GM19467 (cell line): ENCODE measurements at regions not wholly inside any gene's neighbourhood (a gene's known extent, or its start where the extent isn't known, plus 50 kb on each side); places are given as distances from the start of the nearest gene placed in this dataset.
"Not testable (repeated sequence)": the region's sequence is repeated elsewhere in the genome, so short reads cannot be mapped to it uniquely, and the experiment has no call there.

Source experiments
- ATAC-seq: cut with Tn5 transposase; IDR thresholded peaks from one replicate; pipeline ENCODE4 v1.9.1; 2021; ENCODE audit warnings: mild to moderate bottlenecking, moderate library complexity; ENCODE audit not compliant: unreplicated experiment

- no peak for ATAC-seq
These were observed 444.0 kb upstream of the SLC35B3 start for GRCh38 chr6:8879334-8879733.

- no peak for ATAC-seq
These were observed 440.6 kb upstream of the SLC35B3 start for GRCh38 chr6:8875986-8876385.

DNA sequence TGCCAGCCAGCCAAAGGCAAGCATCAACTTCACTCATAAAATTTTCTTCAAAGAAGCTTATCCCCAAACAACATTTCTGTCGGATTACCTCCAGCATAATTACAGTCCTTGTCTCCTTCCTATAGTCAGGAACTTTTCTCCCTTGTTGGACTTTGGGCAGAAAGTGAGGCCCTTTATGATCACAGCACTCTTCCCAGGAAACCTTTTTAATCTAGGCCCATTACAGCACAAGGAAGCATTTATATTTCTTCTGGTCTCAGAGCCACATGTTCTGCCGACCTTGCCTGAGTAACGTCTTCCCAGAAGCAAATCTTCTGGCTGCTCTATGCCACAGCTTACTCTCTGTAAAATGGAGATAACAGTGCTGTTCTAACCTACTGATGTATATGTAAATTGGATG is 437.2 kb upstream of the SLC35B3 start:
- ATAC-seq: no peak

DNA sequence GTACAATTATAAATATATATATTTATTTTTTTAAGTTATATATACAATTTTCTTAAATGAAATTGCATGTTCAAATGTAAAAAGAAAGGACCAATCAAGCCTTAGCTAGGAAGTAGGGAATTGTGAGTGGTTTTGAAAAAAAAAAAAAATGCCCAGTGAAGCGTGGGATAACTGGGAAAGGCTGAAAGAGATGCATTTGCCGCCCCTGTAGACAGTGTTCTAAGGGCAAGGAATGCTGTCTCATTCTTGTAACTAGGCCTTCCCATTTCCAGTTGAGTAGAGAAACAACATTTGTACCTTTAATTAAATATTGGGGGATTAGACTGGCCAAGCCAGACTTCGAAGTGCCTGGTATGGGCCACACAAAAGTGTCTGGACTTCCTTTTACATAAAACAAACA is 430.1 kb upstream of the SLC35B3 start:
- no peak for ATAC-seq

- no peak for ATAC-seq
These were observed 425.3 kb upstream of the SLC35B3 start for GRCh38 chr6:8860671-8861070.

GRCh38 chr6:8859501-8859900 is 424.2 kb upstream of the SLC35B3 start:
- no peak for ATAC-seq

DNA sequence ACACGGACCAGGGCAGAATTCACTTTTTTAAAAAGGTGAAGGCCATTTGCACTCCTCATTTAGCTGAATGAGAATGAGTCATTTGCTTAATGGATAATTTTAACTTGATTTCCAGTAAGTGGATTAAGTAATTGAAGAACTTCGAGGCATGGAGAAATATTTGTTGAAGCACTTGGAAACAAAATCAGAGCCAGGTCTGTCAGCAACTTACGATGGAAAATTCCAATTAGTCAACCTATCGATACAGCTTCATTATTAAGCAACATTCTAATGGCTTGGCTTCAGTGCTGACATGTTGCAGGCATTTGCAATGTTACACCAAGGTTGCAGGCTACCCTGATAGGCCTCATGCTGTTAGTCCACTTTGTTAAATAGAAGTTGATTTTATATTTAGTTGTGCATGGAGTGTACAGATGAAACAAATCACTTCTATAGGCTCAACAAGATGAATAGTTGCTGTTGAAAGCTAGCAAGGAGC is 423.5 kb upstream of the SLC35B3 start:
- ATAC-seq: no peak

DNA sequence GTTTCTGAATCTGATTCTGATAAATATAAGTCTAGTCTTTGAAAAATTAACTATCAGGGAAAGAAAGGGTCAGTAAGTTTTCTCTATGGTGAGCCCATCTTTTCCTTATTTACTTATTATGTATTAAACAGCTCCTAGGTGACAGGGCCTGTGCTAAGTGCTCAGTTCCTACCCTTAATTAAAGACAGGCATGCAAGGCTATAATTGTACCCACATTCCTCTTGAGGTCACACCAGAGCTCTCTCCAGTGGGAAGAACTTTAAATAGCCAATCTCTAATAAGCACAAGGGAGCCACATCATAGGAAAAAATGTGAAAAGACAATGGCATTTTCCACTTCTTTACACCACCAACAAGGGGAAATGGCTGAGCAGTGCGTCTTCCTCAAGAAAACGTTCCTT is 421.8 kb upstream of the SLC35B3 start:
- ATAC-seq: no peak

- no peak for ATAC-seq
These were observed 420.1 kb upstream of the SLC35B3 start for GRCh38 chr6:8855411-8855810.

GRCh38 chr6:8852332-8852731 is 417.0 kb upstream of the SLC35B3 start:
- ATAC-seq: no peak

DNA sequence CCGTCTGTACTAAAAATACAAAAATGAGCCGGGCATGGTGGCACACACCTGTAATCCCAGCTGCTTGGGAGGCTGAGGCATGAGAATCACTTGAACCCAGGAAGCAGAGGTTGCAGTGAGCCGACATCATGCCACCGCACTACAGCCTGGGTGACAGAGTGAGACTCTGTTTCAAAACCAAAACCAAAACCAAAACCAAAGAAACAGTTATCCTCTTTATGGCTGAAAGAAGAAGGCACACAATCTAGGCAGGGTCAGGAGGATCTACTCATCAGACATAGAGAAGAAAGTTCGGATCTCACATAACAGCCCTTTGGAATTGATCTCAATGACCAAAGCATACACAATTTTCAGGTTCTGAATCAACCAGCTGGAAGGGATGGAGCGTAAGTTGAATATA is 411.3 kb upstream of the SLC35B3 start:
- not testable (repeated sequence) for ATAC-seq

- ATAC-seq: no peak
These were observed 410.3 kb upstream of the SLC35B3 start for GRCh38 chr6:8845690-8846089.

- ATAC-seq: no peak
These were observed 409.6 kb upstream of the SLC35B3 start for GRCh38 chr6:8844968-8845367.

DNA sequence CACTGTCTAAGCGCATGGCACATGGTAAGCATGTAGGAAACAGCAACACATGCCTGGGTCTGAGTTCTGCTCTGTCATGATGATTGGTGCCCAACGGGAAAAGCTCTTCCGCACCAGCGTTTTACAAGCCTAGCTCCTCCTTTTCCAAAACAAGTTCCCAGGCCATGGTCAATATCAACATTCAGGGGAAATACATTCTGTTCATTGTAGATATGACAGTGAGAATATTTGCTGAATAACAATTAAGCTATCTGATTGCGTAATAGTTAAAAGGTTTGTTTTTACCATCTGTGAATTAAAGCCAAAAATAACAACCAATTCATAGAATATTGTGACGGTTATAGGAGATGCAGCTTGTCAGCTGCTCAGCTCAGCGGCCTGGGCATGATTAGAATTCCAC is 404.3 kb upstream of the SLC35B3 start:
- no peak for ATAC-seq

GRCh38 chr6:8837343-8837742 is 402.0 kb upstream of the SLC35B3 start:
- no peak for ATAC-seq

- ATAC-seq: not testable (repeated sequence)
These were observed 397.4 kb upstream of the SLC35B3 start for GRCh38 chr6:8832695-8833094.

DNA sequence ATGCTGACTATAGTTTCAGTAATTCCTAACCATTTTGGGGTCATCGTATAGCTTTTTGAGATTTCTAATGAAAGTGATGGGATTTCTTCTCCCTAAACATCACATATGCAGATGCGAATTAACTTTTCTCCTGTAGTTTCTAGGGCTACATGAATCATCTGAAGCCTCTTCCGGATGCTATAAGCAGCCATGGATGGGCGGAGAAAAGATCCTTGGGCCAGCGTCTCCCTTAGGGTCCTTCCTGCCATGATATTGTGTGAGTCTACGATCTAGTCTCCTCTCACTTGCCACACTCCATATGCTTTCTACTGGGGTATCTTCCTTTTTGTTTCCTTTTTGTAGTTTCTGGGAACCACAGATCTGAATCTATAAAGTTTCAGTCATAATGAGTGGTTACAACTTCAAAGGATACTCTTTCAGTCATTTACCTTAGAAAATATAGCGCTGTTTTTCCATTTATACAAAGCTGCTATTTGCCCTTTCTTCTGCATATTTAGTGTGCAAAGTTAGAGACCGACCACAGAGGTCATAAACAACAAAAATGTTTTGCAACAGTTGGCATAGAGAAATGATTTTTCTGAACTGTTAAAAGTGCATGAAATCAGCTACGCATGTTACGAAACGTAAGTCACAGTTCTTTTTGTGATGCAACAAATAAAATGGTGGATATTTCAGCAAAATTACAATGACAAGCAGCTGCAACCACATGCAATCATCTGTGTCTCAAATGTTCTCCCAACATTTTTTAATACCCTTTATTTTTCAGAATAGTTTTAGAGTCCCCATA is 396.2 kb upstream of the SLC35B3 start:
- ATAC-seq: no peak

DNA sequence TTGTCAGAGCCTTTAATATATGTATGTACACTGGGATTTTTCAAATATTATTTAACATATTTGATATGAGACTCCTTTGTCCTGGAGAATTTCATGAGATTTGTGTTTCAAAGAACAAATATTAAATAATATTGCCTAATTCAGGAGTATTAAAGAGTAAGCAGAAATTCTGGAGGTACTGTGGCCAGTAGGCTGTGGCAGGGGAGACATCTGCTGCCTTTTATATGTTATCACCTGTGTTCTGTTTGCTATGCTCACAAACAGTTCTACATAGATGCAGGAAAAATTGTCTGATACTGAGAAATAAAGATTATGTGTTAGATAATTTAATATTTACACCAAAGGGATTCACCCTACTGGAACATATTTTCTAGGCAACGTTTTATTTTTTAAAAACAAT is 395.4 kb upstream of the SLC35B3 start:
- no peak for ATAC-seq

DNA sequence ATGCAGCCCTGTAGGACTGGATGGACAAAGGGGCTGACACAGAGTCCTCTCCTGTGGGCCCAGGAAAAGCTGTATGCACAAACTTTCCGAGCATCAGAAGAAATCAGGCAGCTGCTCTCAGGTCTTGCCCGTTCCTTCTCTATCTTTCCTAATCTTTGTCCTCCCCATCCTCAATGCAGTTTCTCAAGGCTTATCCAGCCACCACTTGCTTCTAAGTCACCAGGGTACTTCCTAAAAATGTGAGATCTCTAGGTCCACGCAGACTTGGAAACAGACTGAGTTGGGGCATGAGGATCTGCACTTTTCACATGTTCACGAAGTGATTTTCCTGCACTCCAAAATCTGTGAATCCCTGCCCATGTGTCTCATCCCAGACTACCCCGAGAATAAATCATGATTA is 394.5 kb upstream of the SLC35B3 start:
- no peak for ATAC-seq

- no peak for ATAC-seq
These were observed 394.0 kb upstream of the SLC35B3 start for GRCh38 chr6:8829296-8829695.

DNA sequence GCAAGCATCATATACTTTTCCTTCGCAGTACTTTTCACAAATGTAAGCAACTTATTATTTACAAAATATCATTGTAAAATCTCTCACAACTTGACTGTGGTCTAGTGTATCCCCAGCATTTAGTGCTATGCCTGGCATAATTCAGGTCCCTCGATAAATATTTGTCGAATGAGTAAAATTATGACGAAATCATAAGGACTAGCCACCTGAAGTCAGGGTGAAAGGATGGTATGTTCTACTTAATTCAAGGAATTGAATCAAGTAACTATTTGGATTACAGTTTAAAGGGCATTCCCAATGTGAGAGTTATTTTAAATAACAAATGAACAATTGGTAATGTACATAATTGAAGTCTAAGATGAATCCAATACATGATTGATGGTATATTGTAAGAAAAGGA is 393.0 kb upstream of the SLC35B3 start:
- no peak for ATAC-seq

GRCh38 chr6:8825726-8826125 is 390.4 kb upstream of the SLC35B3 start:
- ATAC-seq: no peak

GRCh38 chr6:8821981-8822381 is 386.6 kb upstream of the SLC35B3 start:
- no peak for ATAC-seq
